Central memory CD8-positive, alpha-beta T cell (primary cell): ENCODE measurements at regions not wholly inside any gene's neighbourhood (a gene's known extent, or its start where the extent isn't known, plus 50 kb on each side); places are given as distances from the start of the nearest gene placed in this dataset.

Experiments used
- ATAC-seq: fragments of 150-1000 bp; cut with Tn5 transposase; replicated peaks from 2 replicates; pipeline ENCODE4 v1.10.0; 2022; ENCODE audit warnings: mild to moderate bottlenecking, moderate FRiP score, moderate number of reproducible peaks; ENCODE audit not compliant: poor library complexity, severe bottlenecking; ENCODE audit errors: extremely low read depth
- DNase-seq, 2 donors: peaks; one replicate each; pipeline ENCODE4 v3.0.0; 2021; ENCODE audit warnings: low spot score in 2 of 2
- H3K27ac Mint-ChIP-seq: one replicate; pipeline ENCODE4 v1.8.0; 2022; ENCODE audit warnings: low read depth, mild to moderate bottlenecking, moderate library complexity, mixed read lengths
- H3K27me3 Mint-ChIP-seq: one replicate; pipeline ENCODE4 v1.8.0; 2022; ENCODE audit warnings: mixed read lengths
- H3K36me3 Mint-ChIP-seq: one replicate; pipeline ENCODE4 v1.8.0; 2022; ENCODE audit warnings: mild to moderate bottlenecking, moderate library complexity, mixed read lengths; ENCODE audit not compliant: insufficient read depth
- H3K4me1 Mint-ChIP-seq: one replicate; pipeline ENCODE4 v1.8.0; 2022; ENCODE audit warnings: mixed read lengths
- H3K4me3 Mint-ChIP-seq: one replicate; pipeline ENCODE4 v1.8.0; 2022; ENCODE audit warnings: mild to moderate bottlenecking, moderate library complexity, mixed read lengths
- H3K9me3 Mint-ChIP-seq: one replicate; pipeline ENCODE4 v1.8.0; 2022; ENCODE audit warnings: mixed read lengths

DNA sequence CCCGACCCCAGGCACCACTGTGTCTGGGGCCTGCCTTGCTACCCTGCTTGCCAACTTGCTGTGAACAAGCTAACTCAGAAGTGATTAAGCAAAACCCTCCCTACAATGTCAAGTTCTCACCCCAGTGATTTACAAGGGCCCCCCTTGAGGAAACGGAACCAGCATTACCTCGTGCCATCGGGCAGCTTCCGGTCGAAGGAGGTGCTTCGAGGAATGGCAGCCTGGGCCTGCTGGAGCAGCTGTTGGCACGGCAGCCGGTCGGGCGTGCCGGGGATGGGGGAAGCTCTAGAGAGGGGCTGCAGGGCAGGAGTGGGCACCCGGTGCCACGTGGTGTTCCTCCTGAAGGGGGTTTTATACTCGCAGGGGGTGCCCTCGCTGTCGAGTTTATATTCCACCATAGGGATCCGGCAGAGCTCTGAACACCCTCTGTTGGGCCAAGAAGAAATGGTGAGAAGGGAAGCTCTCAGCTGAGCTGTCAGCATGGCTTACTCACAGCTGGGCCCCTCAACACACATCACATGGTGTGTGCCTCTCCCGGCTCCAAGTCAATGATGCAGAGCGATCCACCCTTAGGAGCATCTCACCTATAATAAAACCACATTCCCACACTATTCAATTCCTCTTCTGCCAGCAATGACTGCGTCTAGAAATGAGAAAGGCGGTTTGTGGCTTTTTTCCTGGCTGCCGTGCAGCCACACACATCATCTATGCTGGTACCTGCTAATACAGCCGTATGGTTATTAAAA lies 184.4 kb downstream of the SIPA1L2 start:
- H3K9me3 Mint-ChIP-seq = no peaks in the 10 kb centered on the region
- no peaks in the 10 kb centered on the region for H3K36me3 Mint-ChIP-seq
- ATAC-seq (no peak), DNase-seq (no peak)
- no peaks in the 10 kb centered on the region for H3K4me1 Mint-ChIP-seq
- no peak overlapping the region for H3K27ac Mint-ChIP-seq
- no peaks in the 10 kb centered on the region for H3K27me3 Mint-ChIP-seq
- no peak overlapping the region for H3K4me3 Mint-ChIP-seq

DNA sequence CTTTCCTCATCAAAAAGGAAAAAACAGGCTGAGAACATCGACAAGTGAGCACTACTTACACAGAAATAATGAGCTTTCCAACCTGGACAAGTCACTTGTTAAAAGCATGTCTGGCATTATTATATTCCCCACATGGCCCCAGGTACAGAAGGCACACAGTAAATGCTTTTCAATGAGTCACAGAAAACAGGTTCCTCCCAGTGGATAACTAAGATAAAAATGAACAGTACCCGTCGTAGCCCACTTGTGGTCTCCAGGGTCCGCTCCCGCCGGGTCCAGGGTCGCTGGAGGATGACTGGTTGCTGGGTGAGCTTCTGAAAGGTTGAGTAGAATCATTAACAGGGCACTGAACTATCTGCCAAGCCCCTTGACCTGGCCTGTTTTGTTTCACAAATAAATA lies 186.6 kb downstream of the SIPA1L2 start:
- Mint-ChIP-seq H3K9me3 (no peaks in the 10 kb centered on the region), H3K27ac (no peak overlapping the region)

DNA sequence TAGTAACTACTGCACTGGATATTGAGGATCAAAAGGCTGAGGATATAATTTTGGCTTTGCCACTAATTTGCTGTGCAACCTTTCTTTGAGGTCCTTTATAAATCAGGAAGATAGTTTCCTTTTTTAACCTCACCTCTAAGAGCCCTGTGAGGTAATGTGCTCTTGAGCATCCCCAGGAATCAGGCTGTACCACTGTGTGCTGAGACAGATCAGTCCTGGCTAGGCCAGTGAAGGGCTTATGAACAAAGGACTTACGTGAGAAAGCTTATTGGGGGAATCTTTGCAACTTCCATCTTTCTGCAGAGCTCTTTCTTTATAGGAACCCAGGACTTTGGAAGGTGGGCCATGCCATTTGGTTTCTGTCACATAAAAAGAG lies 188.9 kb downstream of the SIPA1L2 start:
- DNase-seq (no peak), ATAC-seq (no peak)
- Mint-ChIP-seq H3K9me3 (no peaks in the 10 kb centered on the region), H3K27me3 (no peaks in the 10 kb centered on the region), H3K27ac (no peak overlapping the region), H3K36me3 (peaks cover 3% of the 10 kb centered on the region), H3K4me3 (no peak overlapping the region), H3K4me1 (no peaks in the 10 kb centered on the region)

More for the DNA sequence above, 186.6 kb downstream of the SIPA1L2 start:
- DNase-seq = no peak
- Mint-ChIP-seq H3K4me1 (no peaks in the 10 kb centered on the region), H3K4me3 (no peak overlapping the region), H3K36me3 (peaks cover 3% of the 10 kb centered on the region), H3K27me3 (no peaks in the 10 kb centered on the region)
- ATAC-seq = no peak

DNA sequence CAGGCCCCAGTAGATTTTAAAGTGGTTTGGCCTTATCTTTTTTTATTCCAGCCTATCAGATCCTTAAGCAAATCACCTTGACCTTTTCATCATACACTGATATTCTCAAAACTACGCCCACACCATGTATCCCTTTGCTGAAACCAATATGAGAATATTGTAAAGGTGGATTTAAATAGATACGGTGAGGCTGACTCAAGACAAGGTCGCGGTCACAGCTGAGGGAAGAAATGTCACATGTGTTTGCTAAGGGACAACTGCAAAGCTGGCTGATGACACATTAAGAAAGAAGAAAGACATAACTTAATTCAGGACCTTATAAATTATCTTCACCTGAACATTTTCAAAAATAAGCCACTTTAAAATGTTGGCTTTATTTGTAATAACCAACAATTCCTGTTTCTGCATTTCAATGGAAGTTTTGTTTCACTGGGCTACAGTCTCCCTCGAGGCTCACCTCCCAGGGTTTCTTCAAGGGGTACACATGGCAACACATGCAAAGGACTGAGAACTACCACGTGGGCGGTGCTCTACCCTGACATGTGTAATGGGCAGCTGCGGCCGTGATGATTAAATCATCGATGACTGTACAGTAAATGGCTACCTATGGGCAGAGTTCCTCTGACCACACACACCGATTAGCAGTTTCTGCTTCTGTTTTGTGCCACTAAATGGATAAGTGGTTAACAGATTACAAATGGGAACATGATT lies 189.5 kb downstream of the SIPA1L2 start:
- ATAC-seq (no peak), DNase-seq (no peak)
- Mint-ChIP-seq H3K36me3 (peaks cover 3% of the 10 kb centered on the region), H3K27ac (no peak overlapping the region), H3K4me1 (no peaks in the 10 kb centered on the region), H3K27me3 (no peaks in the 10 kb centered on the region), H3K9me3 (no peaks in the 10 kb centered on the region), H3K4me3 (no peak overlapping the region)

DNA sequence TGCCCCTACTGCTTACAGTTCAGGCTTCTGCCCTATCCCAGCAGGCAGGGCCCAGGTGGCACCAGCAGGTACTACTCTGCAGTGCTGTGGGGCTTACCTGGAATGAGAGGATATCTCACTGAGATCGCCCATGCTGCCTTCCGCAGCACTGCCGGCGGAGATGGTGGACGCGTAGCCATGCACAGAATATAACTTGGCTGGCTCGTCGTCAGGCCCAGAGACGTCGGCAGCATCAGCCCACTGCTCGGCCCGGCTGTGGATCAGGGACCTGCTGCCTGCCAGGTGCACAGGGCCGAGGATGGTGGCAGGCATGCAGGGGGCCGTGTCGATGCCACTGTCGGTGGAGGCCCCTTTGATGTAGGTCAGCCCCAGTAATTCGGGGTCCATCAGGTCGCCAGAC lies 190.9 kb downstream of the SIPA1L2 start:
- no peak overlapping the region for H3K27ac Mint-ChIP-seq
- no peak overlapping the region for H3K4me3 Mint-ChIP-seq
- H3K36me3 Mint-ChIP-seq = peaks cover 3% of the 10 kb centered on the region
- H3K27me3 Mint-ChIP-seq = no peaks in the 10 kb centered on the region
- no peak for ATAC-seq
- no peaks in the 10 kb centered on the region for H3K9me3 Mint-ChIP-seq
- no peaks in the 10 kb centered on the region for H3K4me1 Mint-ChIP-seq
- no peak for DNase-seq

DNA sequence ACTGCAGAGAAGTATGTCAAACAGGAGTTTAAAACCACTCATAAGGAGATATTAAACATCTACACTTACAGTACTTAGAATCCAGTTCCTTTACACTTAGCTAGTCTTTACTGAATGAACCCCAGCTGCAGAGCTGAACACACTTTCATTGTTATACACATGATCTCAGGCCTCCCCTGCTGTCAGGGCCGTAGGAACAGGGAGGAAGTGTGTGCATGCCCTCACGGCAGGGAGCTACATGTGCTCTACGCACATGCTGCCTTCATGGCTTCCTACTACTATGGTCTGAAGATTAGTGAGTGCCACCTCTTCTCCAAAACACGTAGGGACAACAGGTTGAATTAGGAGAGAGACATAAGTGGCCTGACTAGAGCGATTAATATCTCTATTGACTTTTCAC lies 191.5 kb downstream of the SIPA1L2 start:
- ATAC-seq (no peak), DNase-seq (no peak)
- Mint-ChIP-seq H3K4me1 (no peaks in the 10 kb centered on the region), H3K9me3 (no peaks in the 10 kb centered on the region), H3K36me3 (peaks cover 3% of the 10 kb centered on the region), H3K4me3 (no peak overlapping the region), H3K27me3 (no peaks in the 10 kb centered on the region), H3K27ac (no peak overlapping the region)

DNA sequence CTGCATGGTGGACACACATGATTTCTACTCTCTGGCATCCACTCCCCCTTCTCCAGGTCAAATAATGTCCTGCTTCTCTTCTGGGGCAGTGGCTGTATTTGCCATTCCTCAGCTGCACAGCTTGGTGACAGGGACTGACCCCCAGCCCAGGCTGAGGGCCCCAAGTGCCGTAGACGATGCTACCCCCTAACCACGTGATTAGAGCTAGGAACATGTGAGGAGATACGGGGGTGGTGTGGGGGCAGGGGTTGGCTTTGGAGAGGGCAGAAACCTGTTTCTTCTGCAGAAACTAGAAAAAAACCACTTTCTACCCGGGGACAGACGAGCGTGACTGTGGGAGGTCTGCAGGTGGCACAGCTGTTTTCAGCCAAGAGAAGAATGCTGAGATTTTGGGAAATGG lies 192.4 kb downstream of the SIPA1L2 start:
- Mint-ChIP-seq H3K27me3 (no peaks in the 10 kb centered on the region), H3K9me3 (no peaks in the 10 kb centered on the region), H3K4me3 (no peak overlapping the region), H3K4me1 (no peaks in the 10 kb centered on the region), H3K36me3 (peaks cover 3% of the 10 kb centered on the region), H3K27ac (no peak overlapping the region)
- DNase-seq = no peak
- ATAC-seq = no peak

DNA sequence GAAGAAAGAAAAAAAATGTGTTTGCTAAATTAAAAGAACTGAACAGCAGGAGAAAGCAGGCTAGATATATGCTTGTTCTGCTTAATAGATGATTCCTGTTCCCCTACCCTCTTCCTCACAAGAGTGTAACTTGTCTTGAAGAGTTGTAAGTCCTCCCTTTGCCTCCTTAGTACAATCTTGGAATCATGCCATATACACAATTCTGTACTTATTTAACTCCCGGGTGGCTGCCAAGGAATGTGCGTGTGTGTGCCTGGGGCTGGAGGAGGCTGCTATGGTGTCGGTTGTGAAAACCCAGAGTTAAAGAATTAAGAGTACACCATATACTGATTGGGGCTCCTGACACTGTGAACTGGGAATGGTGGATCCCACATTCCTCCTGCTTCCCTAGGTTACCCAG lies 194.2 kb downstream of the SIPA1L2 start:
- Mint-ChIP-seq H3K27ac (no peak overlapping the region), H3K9me3 (no peaks in the 10 kb centered on the region), H3K27me3 (no peaks in the 10 kb centered on the region), H3K4me1 (no peaks in the 10 kb centered on the region), H3K4me3 (no peak overlapping the region), H3K36me3 (peaks cover 3% of the 10 kb centered on the region)
- ATAC-seq (no peak), DNase-seq (no peak)

DNA sequence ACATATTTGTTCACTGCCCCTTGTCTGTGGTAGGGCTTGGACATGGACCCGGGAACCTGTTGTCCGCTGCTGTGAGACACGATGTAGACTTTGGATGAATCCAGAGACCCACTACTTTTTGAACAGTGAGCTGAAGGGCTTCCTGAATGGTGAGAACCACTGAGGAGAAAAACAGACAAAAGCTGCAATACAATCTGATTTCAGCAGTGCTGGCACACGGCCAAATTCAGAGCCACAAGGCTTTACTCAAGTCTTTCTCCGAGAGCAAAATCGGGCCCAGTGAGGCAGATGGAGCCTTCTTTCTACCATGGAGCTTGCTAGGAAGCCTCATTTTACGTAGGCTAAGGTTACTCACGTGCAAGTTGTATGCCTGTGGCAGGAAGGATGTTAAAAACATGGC lies 197.6 kb downstream of the SIPA1L2 start:
- Mint-ChIP-seq H3K4me3 (no peak overlapping the region), H3K4me1 (no peaks in the 10 kb centered on the region), H3K27me3 (no peaks in the 10 kb centered on the region), H3K9me3 (no peaks in the 10 kb centered on the region), H3K27ac (no peak overlapping the region), H3K36me3 (no peaks in the 10 kb centered on the region)
- no peak for DNase-seq
- ATAC-seq = no peak

DNA sequence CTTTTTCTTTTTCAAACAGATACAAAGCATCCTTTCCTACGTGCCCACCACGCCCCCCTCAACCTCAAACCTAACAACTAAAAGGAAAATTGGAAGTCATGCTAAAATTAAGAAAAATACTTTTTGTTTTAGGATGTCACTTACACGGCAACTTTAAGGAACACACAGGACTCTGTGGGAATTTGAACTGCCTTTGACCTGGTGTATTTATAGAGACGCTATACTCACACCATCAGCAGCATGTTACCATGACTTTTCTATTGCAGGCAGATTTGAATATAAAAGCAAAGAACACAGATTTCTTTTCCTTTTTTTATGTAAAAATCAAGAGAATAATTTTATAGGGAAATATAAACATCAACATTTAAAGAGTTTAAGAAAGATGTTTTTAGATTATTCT lies 198.2 kb downstream of the SIPA1L2 start:
- Mint-ChIP-seq H3K27ac (no peak overlapping the region), H3K36me3 (no peaks in the 10 kb centered on the region), H3K4me3 (no peak overlapping the region), H3K9me3 (no peaks in the 10 kb centered on the region), H3K4me1 (no peaks in the 10 kb centered on the region), H3K27me3 (no peaks in the 10 kb centered on the region)
- ATAC-seq (no peak), DNase-seq (no peak)

DNA sequence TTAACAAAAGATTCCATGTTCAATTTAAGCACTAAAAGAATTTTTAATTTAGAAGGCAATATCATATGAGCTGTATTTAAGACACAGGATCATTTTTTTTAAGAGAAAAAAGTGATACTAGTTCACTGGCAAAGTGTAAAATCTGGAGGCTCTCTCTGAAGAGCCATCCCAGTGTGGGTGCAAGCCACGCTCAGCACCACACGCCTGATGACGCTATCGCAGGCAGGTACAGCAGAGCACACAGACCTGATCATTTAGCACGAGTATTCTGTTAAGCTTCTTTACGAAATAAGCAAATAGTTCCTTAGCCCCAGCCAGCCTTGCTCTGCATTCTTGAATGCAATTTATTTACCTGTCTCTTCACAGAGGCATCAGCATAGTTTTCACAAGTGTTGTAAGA lies 198.6 kb downstream of the SIPA1L2 start:
- Mint-ChIP-seq H3K4me3 (no peak overlapping the region), H3K36me3 (no peaks in the 10 kb centered on the region), H3K27ac (no peak overlapping the region), H3K4me1 (no peaks in the 10 kb centered on the region), H3K9me3 (no peaks in the 10 kb centered on the region), H3K27me3 (no peaks in the 10 kb centered on the region)
- DNase-seq (no peak), ATAC-seq (no peak)

DNA sequence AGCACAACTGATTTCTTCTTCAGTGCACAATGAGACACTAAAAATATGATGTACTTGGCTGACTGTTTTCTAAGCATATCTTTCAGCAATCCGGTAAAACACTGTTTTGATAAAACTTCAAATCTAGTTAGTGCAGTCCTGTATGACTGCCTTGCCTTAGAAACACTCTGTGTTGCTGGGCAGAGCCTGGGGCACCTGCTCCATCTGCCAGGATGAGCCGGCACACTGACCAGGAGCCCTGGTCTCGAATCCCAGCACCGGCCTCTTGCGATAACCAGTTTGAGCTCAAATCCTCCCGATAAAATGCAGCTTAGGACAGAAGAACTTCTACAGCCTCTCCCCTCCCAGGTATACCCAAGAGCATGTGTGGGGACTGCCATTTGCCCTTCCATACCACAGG lies 199.5 kb downstream of the SIPA1L2 start:
- Mint-ChIP-seq H3K36me3 (no peaks in the 10 kb centered on the region), H3K27ac (no peak overlapping the region), H3K4me1 (no peaks in the 10 kb centered on the region), H3K9me3 (no peaks in the 10 kb centered on the region), H3K27me3 (no peaks in the 10 kb centered on the region), H3K4me3 (no peak overlapping the region)
- DNase-seq = no peak
- no peak for ATAC-seq

DNA sequence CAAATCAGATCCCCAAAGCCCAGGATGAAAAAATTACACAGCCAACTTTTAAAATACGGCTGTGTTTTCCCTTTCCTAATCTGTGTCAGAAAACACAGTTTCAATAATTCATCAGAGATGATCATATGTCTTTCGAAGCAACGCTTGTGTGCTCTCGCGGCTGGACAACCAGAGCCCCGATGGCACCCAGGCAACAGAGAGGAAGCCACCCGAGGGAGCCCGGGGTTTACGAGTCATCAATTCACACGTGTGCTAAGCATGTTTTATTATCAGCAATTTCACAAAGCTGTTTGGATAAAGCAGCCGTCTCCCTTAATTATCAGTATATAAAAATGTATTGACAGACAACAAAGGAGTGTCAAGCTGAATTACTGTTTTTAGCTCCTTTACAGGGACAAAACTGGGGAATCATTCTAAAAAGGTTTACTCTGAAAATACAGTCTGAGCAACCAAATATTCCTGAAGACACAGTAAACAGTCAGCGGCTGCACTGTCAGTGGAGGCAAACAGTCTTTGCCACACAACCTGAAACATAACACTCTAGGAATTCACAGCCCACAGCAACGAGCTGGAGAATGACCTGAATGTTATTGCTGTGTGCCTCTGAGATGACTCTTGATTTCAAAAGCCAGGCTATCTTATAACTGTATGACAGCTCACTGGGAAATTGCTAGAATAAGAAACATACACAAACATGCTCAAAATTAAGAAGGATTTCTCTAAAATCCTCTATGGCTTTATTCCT lies 201.0 kb downstream of the SIPA1L2 start:
- no peaks in the 10 kb centered on the region for H3K27me3 Mint-ChIP-seq
- H3K9me3 Mint-ChIP-seq = no peaks in the 10 kb centered on the region
- H3K4me3 Mint-ChIP-seq = no peak overlapping the region
- no peaks in the 10 kb centered on the region for H3K36me3 Mint-ChIP-seq
- no peaks in the 10 kb centered on the region for H3K4me1 Mint-ChIP-seq
- ATAC-seq (no peak), DNase-seq (no peak)
- no peak overlapping the region for H3K27ac Mint-ChIP-seq
